ENCODE measurements at regions not wholly inside any gene's neighbourhood (a gene's known extent, or its start where the extent isn't known, plus 50 kb on each side); places are given as distances from the start of the nearest gene placed in this dataset.

- TF ChIP-seq ZNF274 (IDR thresholded peaks at IDR 0.05; ENCODE audit: low read depth, low read length) (no peak), SUZ12 (IDR thresholded peaks at IDR 0.05; ENCODE audit: extremely low read depth, insufficient read depth, insufficient read length) (no peak)
Observed at GRCh38 chr13:40079721-40080120, 424.3 kb downstream of the COG6 start.
